ENCODE measurements at regions not wholly inside any gene's neighbourhood (a gene's known extent, or its start where the extent isn't known, plus 50 kb on each side); places are given as distances from the start of the nearest gene placed in this dataset.

DNA sequence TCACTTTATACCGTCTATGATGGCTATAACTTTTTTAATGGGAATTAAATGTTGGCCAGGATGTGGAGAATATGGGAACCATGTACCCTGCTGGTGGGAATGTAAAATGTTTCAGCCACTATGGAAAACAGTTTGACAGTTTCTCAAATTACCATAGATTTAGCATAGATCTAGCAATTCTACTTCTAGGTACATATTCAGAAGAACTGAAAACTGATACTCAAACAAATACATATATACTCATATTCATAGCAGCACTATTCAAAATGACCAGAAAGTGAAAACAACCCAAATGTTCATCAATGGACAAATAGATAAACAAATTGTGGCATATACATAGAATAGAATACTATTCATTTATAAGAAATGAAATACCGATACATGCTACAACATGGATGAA is 539.4 kb downstream of the IGSF11 start:
- Histone ChIP-seq H3K4me2 (ENCODE audit: low read length) (no peak overlapping the region), H3K4ac (ENCODE audit: low read depth, low read length) (no peak overlapping the region), H3K36me3 (ENCODE audit: control insufficient read depth, insufficient read depth, low read length) (no peaks in the 10 kb centered on the region), H2BK15ac (replicated peaks; ENCODE audit: low read depth) (no peak overlapping the region), H2BK120ac (ENCODE audit: low read depth, low read length) (no peak overlapping the region), H3K79me1 (ENCODE audit: low read length) (no peaks in the 10 kb centered on the region), H4K8ac (ENCODE audit: low read depth, low read length) (no peak overlapping the region), H2AK5ac (ENCODE audit: low read length) (no peak overlapping the region), H3K27me3 (ENCODE audit: insufficient read depth, low read length, poor library complexity) (no peaks in the 10 kb centered on the region), H3K18ac (ENCODE audit: low read length) (no peak overlapping the region), H2BK5ac (ENCODE audit: low read length) (no peak overlapping the region), H3K56ac (ENCODE audit: low read length) (no peak overlapping the region), H3K9ac (ENCODE audit: low read length) (no peak overlapping the region), H3K79me2 (ENCODE audit: control insufficient read depth, insufficient read depth, low read length) (no peaks in the 10 kb centered on the region), H3K23ac (ENCODE audit: low read length) (no peak overlapping the region), H3K4me1 (ENCODE audit: control insufficient read depth, low read depth, low read length) (no peaks in the 10 kb centered on the region), H4K5ac (ENCODE audit: low read length) (no peak overlapping the region), H3K4me3 (ENCODE audit: low read length) (no peak overlapping the region), H3K27ac (ENCODE audit: low read depth, low read length) (no peak overlapping the region)
- no CpG with 5 or more reads among the region's 2 CpGs for WGBS (ENCODE audit: extremely low coverage, insufficient coverage, low lambda C conversion rate)
- DNase-seq, result no peak

DNA sequence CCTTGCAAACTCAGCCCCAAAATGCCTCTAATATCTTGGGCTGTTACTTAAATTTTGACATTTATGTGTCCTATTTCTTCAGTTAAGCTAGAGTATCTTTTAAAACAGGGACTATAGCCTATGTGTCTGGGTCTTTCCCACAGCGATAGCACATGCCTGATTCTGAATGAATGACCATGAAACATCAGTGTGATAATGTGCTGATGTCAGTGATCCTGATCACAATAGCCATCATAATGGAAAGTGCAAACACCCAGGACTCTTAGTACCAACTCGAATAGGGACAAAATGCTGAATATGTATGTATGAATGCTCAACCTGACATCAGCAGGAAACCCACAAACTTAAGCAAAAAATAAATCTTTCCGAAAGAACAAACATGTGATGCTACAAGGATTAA is 537.4 kb downstream of the IGSF11 start:
- Histone ChIP-seq H3K4ac (ENCODE audit: low read depth, low read length) (no peak overlapping the region), H3K4me1 (ENCODE audit: control insufficient read depth, low read depth, low read length) (no peaks in the 10 kb centered on the region), H3K27me3 (ENCODE audit: insufficient read depth, low read length, poor library complexity) (no peaks in the 10 kb centered on the region), H3K4me3 (ENCODE audit: low read length) (no peak overlapping the region), H3K36me3 (ENCODE audit: control insufficient read depth, insufficient read depth, low read length) (no peaks in the 10 kb centered on the region), H2AK5ac (ENCODE audit: low read length) (no peak overlapping the region), H3K27ac (ENCODE audit: low read depth, low read length) (no peak overlapping the region), H4K8ac (ENCODE audit: low read depth, low read length) (no peak overlapping the region), H3K23ac (ENCODE audit: low read length) (no peak overlapping the region), H3K79me1 (ENCODE audit: low read length) (no peaks in the 10 kb centered on the region), H2BK15ac (replicated peaks; ENCODE audit: low read depth) (no peak overlapping the region), H3K4me2 (ENCODE audit: low read length) (no peak overlapping the region), H3K56ac (ENCODE audit: low read length) (no peak overlapping the region), H3K9ac (ENCODE audit: low read length) (no peak overlapping the region), H2BK5ac (ENCODE audit: low read length) (no peak overlapping the region), H3K18ac (ENCODE audit: low read length) (no peak overlapping the region), H2BK120ac (ENCODE audit: low read depth, low read length) (no peak overlapping the region), H4K5ac (ENCODE audit: low read length) (no peak overlapping the region), H3K79me2 (ENCODE audit: control insufficient read depth, insufficient read depth, low read length) (no peaks in the 10 kb centered on the region)
- no peak for DNase-seq
- no CpG with 5 or more reads among the region's 3 CpGs for WGBS (ENCODE audit: extremely low coverage, insufficient coverage, low lambda C conversion rate)

DNA sequence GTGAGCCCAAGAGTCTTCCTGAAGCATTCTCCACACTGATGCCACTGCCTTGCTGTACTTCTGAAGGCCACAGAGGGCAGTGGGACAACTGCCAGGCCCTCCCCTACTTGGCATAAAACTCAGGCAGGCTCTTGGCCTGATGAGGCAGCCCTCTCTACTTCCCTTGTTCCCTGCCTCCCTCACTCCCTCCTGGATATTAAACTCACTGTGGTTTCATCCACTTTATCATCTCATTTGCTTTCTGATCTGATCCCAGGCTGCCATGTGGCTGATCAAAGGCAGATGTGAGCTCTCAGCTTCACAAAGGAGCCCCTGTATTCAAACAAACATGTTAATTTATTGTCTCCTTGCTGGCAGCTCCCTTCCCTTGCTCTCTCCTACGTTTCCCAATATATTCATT is 533.5 kb downstream of the IGSF11 start:
- H3K56ac ChIP-seq (ENCODE audit: low read length), result peak overlapping the region; percentile 69
- no peaks in the 10 kb centered on the region for H3K27me3 ChIP-seq (ENCODE audit: insufficient read depth, low read length, poor library complexity)
- H3K4me2 ChIP-seq (ENCODE audit: low read length), result no peak overlapping the region
- no peaks in the 10 kb centered on the region for H3K36me3 ChIP-seq (ENCODE audit: control insufficient read depth, insufficient read depth, low read length)
- H2BK120ac ChIP-seq (ENCODE audit: low read depth, low read length), result no peak overlapping the region
- no peaks in the 10 kb centered on the region for H3K4me1 ChIP-seq (ENCODE audit: control insufficient read depth, low read depth, low read length)
- H3K23ac ChIP-seq (ENCODE audit: low read length), result no peak overlapping the region
- no peaks in the 10 kb centered on the region for H3K79me2 ChIP-seq (ENCODE audit: control insufficient read depth, insufficient read depth, low read length)
- H2BK15ac ChIP-seq (replicated peaks; ENCODE audit: low read depth), result no peak overlapping the region
- H2AK5ac ChIP-seq (ENCODE audit: low read length), result no peak overlapping the region
- no peak overlapping the region for H4K8ac ChIP-seq (ENCODE audit: low read depth, low read length)
- peak; percentile 82 for DNase-seq
- no peak overlapping the region for H3K27ac ChIP-seq (ENCODE audit: low read depth, low read length)
- no CpG with 5 or more reads among the region's 1 CpG for WGBS (ENCODE audit: extremely low coverage, insufficient coverage, low lambda C conversion rate)
- H3K79me1 ChIP-seq (ENCODE audit: low read length), result no peaks in the 10 kb centered on the region
- H3K9ac ChIP-seq (ENCODE audit: low read length), result no peak overlapping the region
- no peak overlapping the region for H3K4ac ChIP-seq (ENCODE audit: low read depth, low read length)
- no peak overlapping the region for H3K4me3 ChIP-seq (ENCODE audit: low read length)
- no peak overlapping the region for H4K5ac ChIP-seq (ENCODE audit: low read length)
- no peak overlapping the region for H2BK5ac ChIP-seq (ENCODE audit: low read length)
- no peak overlapping the region for H3K18ac ChIP-seq (ENCODE audit: low read length)

DNA sequence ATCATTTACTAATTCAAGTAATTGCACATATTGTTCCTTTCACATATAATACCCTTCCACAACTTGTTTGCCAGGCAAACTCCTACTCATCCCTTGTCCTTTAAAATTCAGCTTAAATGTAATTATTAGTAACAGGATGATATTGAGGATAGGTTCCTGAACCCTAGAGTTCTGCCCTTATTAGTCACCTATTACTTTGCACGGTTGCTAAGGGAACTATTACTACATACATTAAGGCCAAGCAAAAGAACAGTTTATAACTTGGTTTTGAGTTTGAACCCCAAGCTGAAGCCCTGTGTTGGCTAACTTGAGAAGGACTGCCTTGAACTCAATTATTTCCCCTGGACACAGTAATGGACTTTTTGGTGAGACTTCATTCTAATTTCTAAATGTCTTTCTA is 529.7 kb downstream of the IGSF11 start:
- H3K79me1 ChIP-seq (ENCODE audit: low read length), result no peaks in the 10 kb centered on the region
- no peak overlapping the region for H4K5ac ChIP-seq (ENCODE audit: low read length)
- no peak for DNase-seq
- H3K4me1 ChIP-seq (ENCODE audit: control insufficient read depth, low read depth, low read length), result no peaks in the 10 kb centered on the region
- H3K27me3 ChIP-seq (ENCODE audit: insufficient read depth, low read length, poor library complexity), result no peaks in the 10 kb centered on the region
- H3K36me3 ChIP-seq (ENCODE audit: control insufficient read depth, insufficient read depth, low read length), result no peaks in the 10 kb centered on the region
- no peak overlapping the region for H3K9ac ChIP-seq (ENCODE audit: low read length)
- no peak overlapping the region for H3K4me2 ChIP-seq (ENCODE audit: low read length)
- H3K79me2 ChIP-seq (ENCODE audit: control insufficient read depth, insufficient read depth, low read length), result no peaks in the 10 kb centered on the region
- H3K56ac ChIP-seq (ENCODE audit: low read length), result no peak overlapping the region
- H2BK120ac ChIP-seq (ENCODE audit: low read depth, low read length), result no peak overlapping the region
- no peak overlapping the region for H2BK5ac ChIP-seq (ENCODE audit: low read length)
- no peak overlapping the region for H3K23ac ChIP-seq (ENCODE audit: low read length)
- H3K18ac ChIP-seq (ENCODE audit: low read length), result no peak overlapping the region
- WGBS (ENCODE audit: extremely low coverage, insufficient coverage, low lambda C conversion rate), result no CpG with 5 or more reads among the region's 1 CpG
- no peak overlapping the region for H2AK5ac ChIP-seq (ENCODE audit: low read length)
- H3K4ac ChIP-seq (ENCODE audit: low read depth, low read length), result no peak overlapping the region
- H2BK15ac ChIP-seq (replicated peaks; ENCODE audit: low read depth), result no peak overlapping the region
- no peak overlapping the region for H3K4me3 ChIP-seq (ENCODE audit: low read length)
- no peak overlapping the region for H4K8ac ChIP-seq (ENCODE audit: low read depth, low read length)
- no peak overlapping the region for H3K27ac ChIP-seq (ENCODE audit: low read depth, low read length)

DNA sequence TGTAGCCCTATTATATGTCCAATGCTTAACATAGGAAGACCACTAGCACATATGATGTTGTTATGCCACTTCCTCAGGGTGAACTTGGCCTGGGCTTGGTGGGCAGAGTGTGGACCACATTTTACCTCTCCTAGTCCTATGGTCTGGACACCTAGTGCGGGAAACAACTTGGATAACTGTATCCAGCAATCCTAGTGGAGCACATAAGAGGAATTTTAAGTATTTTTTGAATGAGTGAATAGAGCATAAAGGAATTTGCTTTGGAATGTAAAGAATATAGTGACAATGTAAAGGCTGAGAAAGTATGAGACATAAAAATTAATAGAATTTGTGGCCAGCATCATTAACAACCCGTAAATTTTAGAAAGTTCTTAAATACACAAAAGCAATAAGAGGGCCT is 528.9 kb downstream of the IGSF11 start:
- Histone ChIP-seq H3K56ac (ENCODE audit: low read length) (no peak overlapping the region), H4K5ac (ENCODE audit: low read length) (no peak overlapping the region), H3K36me3 (ENCODE audit: control insufficient read depth, insufficient read depth, low read length) (no peaks in the 10 kb centered on the region), H3K79me1 (ENCODE audit: low read length) (no peaks in the 10 kb centered on the region), H2BK5ac (ENCODE audit: low read length) (no peak overlapping the region), H3K18ac (ENCODE audit: low read length) (no peak overlapping the region), H3K27me3 (ENCODE audit: insufficient read depth, low read length, poor library complexity) (no peaks in the 10 kb centered on the region), H3K23ac (ENCODE audit: low read length) (no peak overlapping the region), H3K4me3 (ENCODE audit: low read length) (no peak overlapping the region), H3K9ac (ENCODE audit: low read length) (no peak overlapping the region), H4K8ac (ENCODE audit: low read depth, low read length) (no peak overlapping the region), H2BK120ac (ENCODE audit: low read depth, low read length) (no peak overlapping the region), H2BK15ac (replicated peaks; ENCODE audit: low read depth) (no peak overlapping the region), H3K79me2 (ENCODE audit: control insufficient read depth, insufficient read depth, low read length) (no peaks in the 10 kb centered on the region), H3K4ac (ENCODE audit: low read depth, low read length) (no peak overlapping the region), H2AK5ac (ENCODE audit: low read length) (no peak overlapping the region), H3K27ac (ENCODE audit: low read depth, low read length) (no peak overlapping the region), H3K4me1 (ENCODE audit: control insufficient read depth, low read depth, low read length) (no peaks in the 10 kb centered on the region), H3K4me2 (ENCODE audit: low read length) (no peak overlapping the region)
- WGBS (ENCODE audit: extremely low coverage, insufficient coverage, low lambda C conversion rate), result no CpG with 5 or more reads among the region's 2 CpGs
- no peak for DNase-seq

DNA sequence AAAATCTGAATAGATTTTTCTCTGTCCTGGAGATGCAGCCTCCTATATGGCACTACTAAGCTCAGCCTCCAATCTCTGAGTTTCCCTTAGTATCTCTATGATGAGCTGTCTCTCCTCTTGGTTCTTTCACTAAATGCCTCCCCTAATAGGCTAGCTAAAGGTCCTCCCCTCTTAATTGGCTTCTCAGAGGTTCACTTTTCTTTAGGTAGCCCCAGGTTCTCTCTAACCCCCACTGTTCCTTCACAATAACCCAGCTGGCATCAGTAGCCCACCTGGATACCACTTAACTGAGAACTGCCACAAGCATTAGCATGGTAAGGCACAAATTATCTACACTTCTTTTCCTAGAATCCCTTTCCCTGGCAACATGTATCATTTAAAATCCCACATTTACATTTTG is 523.2 kb downstream of the IGSF11 start:
- Histone ChIP-seq H3K18ac (ENCODE audit: low read length) (no peak overlapping the region), H2BK120ac (ENCODE audit: low read depth, low read length) (no peak overlapping the region), H3K56ac (ENCODE audit: low read length) (no peak overlapping the region), H2BK15ac (replicated peaks; ENCODE audit: low read depth) (no peak overlapping the region), H3K4me2 (ENCODE audit: low read length) (no peak overlapping the region), H4K5ac (ENCODE audit: low read length) (no peak overlapping the region), H3K27ac (ENCODE audit: low read depth, low read length) (no peak overlapping the region), H3K23ac (ENCODE audit: low read length) (no peak overlapping the region), H3K79me1 (ENCODE audit: low read length) (no peaks in the 10 kb centered on the region), H3K4me3 (ENCODE audit: low read length) (no peak overlapping the region), H3K36me3 (ENCODE audit: control insufficient read depth, insufficient read depth, low read length) (no peaks in the 10 kb centered on the region), H3K27me3 (ENCODE audit: insufficient read depth, low read length, poor library complexity) (no peaks in the 10 kb centered on the region), H3K79me2 (ENCODE audit: control insufficient read depth, insufficient read depth, low read length) (no peaks in the 10 kb centered on the region), H2BK5ac (ENCODE audit: low read length) (no peak overlapping the region), H2AK5ac (ENCODE audit: low read length) (no peak overlapping the region), H4K8ac (ENCODE audit: low read depth, low read length) (no peak overlapping the region), H3K4me1 (ENCODE audit: control insufficient read depth, low read depth, low read length) (no peaks in the 10 kb centered on the region), H3K9ac (ENCODE audit: low read length) (no peak overlapping the region), H3K4ac (ENCODE audit: low read depth, low read length) (no peak overlapping the region)
- no peak for DNase-seq

Measured in mesendoderm (in vitro differentiated cells).